ENCODE measurements at regions not wholly inside any gene's neighbourhood (a gene's known extent, or its start where the extent isn't known, plus 50 kb on each side); places are given as distances from the start of the nearest gene placed in this dataset.
"Not testable (repeated sequence)": the region's sequence is repeated elsewhere in the genome, so short reads cannot be mapped to it uniquely, and the experiment has no call there.

DNA sequence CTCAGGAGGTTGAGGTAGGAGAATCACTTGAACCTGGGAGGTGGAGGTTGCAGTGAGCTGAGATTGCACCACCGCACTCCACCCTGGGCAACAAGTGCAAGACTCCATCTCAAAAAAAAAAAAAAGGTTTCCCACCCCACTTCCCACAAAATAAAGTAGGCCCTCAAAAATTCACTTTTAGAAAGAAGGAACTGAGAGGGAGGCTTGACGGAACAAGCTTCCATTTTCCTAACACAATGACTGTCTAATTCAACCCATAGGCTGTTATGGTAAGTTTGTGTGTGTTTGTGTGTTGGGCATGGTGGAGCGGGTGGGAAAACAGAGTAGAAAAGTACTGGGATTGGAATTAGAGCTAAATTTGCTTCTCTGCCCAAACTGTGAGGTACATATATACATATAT is 98.4 kb upstream of the MAN1A1 start:
- no peak for DNase-seq (ENCODE audit: low spot score)

- peak; percentile 29 for DNase-seq (ENCODE audit: low spot score)
These were observed 97.0 kb upstream of the MAN1A1 start for GRCh38 chr6:119446609-119447008.

GRCh38 chr6:119446115-119446554 is 96.6 kb upstream of the MAN1A1 start:
- peak; percentile 9 for DNase-seq (ENCODE audit: low spot score)

GRCh38 chr6:119445666-119446065 is 96.1 kb upstream of the MAN1A1 start:
- no peak for DNase-seq (ENCODE audit: low spot score)

DNA sequence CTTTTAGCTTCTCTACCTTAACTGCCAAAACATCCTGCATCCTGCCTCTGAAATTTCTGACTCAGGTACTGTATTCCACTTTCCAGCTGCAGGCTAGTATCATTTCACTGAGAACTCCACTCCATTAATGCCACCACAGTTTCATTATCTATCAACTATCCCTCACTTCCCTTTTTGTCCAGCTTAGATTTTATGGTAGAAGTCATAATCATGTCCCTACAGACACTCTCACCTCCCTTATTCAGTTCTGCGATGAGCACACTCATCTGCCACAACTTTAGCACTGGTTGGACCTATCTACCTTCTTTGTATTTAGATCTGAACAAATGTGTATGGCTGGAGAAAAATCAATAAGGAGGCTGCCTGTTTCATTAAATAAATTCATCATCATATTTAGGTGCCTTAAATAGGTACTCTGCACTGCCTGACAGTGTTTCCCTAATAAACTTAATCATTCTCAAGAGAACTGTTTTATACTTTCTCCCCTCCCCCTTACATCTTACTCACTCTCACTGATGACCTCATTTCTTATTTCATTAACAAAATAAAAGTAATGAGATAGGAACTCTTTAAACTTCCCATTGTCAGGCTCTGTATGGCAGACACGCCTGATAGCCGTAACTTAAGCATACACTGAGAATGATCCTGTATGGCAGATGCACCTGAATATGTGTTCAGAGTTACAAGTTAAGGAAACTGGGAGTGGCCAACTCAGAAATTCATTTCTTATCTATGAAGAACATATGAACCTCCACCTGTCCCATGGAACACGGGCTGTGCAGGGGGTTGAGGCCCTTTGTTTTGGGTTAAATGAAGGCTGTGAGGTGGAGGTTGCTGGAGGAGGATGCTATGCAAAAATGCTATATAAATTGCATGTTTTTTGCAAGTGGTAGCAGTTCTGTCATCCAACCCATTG is 95.3 kb upstream of the MAN1A1 start:
- no peak for DNase-seq (ENCODE audit: low spot score)

- no peak for DNase-seq (ENCODE audit: low spot score)
These were observed 94.6 kb upstream of the MAN1A1 start for GRCh38 chr6:119443993-119444641.

- no peak for DNase-seq (ENCODE audit: low spot score)
These were observed 93.2 kb upstream of the MAN1A1 start for GRCh38 chr6:119442776-119443184.

DNA sequence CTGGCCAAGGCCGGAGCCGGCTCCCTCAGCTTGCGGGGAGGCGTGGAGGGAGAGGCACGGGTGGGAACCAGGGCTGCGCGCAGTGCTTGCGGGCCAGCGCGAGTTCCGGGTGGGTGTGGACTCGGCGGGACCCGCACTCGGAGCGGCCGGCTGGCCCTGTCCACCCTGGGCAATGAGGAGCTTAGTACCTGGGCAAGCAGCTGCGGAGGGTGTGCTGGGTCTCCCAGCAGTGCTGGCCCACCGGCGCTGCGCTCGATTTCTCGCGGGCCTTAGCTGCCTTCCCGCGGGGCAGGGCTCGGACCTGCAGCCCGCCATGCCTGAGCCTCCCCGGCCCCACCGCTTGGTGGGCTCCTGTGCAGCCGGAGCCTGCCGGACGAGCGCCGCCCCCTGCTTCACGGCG is 91.4 kb upstream of the MAN1A1 start:
- no peak for DNase-seq (ENCODE audit: low spot score)

GRCh38 chr6:119436583-119436982 is 87.0 kb upstream of the MAN1A1 start:
- no peak for DNase-seq (ENCODE audit: low spot score)

DNA sequence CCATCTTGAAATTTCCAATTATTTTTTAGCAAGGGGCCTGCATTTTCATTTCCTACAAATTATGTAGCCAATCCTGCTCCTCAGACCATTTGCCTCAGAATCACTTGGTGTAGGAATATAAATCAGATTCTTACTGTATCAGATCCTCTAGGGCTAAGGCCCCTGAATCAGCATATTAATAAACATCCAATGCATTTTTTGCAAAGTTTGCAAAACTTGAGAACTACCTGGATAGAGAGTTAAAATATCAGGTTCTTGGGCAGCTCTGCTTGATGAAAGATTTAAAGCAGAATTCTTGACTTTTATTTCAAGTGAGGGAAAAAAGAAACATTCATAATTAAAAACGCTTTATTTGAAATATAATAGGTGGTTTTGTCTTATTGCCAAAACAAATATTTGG is 82.2 kb upstream of the MAN1A1 start:
- DNase-seq (ENCODE audit: low spot score), result no peak

- DNase-seq (ENCODE audit: low spot score), result no peak
These were observed 81.2 kb upstream of the MAN1A1 start for GRCh38 chr6:119430805-119431204.

DNA sequence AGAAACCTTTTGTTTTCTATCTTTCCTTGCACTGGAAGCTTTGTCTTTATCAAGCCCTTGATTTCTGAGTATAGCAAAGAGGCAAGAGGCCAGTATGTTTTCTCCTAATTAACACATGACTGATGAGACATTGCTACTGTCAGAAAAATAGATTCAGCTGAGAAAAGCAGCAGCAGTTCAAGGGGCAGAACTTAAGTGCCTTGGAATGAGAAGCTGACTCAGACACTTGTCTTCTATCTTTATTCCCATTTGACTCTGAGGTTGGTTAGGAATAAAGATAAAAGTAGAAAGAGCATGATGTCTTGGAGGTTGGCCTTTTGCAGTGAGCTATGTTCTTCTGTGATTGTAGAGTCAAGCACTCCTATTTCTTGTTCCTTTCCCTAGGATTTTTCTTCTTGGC is 79.1 kb upstream of the MAN1A1 start:
- DNase-seq (ENCODE audit: low spot score), result no peak

DNA sequence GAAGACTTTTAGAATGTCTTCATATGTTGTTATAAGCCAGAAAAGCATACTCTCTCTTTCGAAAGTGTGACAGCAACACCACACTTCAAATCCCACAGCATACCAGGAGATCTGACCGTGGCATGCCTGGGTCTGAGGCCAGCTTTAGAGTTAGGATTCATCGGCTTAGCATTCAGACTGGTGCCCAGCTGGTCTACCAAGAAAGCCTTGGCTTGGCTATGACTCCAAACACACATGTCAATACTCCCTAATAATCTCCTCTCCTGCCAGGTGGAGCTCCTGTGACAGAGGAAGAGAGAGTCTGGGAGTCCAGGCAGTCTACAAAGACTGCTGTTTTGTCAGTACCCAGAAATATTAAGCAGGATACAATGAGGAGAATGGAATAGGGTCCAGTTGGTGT is 77.1 kb upstream of the MAN1A1 start:
- no peak for DNase-seq (ENCODE audit: low spot score)

DNA sequence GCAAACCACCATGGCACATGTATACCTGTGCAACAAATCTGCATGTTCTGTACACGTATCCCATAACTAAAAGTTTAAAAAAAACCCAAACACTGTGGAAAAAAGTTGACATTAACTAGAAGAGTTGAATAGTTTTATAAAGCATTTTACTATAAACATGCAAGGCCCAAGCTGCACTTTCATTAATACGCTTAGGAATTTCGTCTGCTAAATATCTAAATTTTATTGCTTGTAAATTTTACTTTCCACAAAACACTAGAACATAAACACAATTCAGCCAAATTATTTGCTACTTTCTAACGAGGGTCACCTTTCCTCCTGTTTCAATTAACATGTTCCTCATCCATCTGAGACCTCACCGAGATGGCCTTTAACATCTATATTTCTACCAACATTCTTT is 74.4 kb upstream of the MAN1A1 start:
- DNase-seq (ENCODE audit: low spot score), result no peak

DNA sequence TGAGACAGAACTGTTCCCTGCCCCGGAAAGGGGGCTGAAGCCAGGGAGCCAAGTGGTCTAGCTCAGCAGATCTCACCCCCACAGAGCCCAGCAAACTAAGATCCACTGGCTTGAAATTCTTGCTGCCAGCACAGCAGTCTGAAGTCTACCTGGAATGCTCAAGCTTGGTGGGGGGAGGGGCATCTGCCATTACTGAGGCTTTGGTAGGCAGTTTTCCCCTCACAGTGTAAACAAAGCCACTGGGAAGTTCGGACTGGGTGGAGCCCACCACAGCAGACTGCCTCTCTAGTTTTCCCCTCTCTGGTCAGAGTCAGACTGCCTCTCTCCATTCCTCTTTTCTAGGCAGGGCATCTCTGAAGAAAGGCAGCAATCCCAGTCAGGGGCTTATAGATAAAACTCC is 68.5 kb upstream of the MAN1A1 start:
- not testable (repeated sequence) for DNase-seq (ENCODE audit: low spot score)

- DNase-seq (ENCODE audit: low spot score), result no peak
These were observed 57.6 kb upstream of the MAN1A1 start for GRCh38 chr6:119407156-119407555.

DNA sequence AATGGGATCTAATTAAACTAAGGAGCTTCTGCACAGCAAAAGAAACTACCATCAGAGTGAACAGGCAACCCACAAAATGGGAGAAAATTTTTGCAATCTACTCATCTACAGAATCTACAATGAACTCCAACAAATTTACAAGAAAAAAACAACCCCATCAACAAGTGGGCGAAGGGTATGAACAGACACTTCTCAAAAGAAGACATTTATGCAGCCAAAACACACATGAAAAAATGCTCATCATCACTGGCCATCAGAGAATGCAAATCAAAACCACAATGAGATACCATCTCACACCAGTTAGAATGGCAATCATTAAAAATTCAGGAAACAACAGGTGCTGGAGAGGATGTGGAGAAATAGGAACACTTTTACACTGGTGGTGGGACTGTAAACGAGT is 55.6 kb upstream of the MAN1A1 start:
- not testable (repeated sequence) for DNase-seq (ENCODE audit: low spot score)

Measured in H4 (cell line).